A673 (cell line): ENCODE measurements at regions not wholly inside any gene's neighbourhood (a gene's known extent, or its start where the extent isn't known, plus 50 kb on each side); places are given as distances from the start of the nearest gene placed in this dataset.
A peak's percentile ranks its signal among the peaks of the same experiment; 100 is the strongest.

Source experiments
- BruUV-seq: library from RNA; stranded (reverse); fragments of 400-500 nt; replicated peaks from 2 replicates; lab custom pipeline; 2021; lab: Mats Ljungman, UMichigan
- CTCF ChIA-PET: fragments of 300-600 bp; sonication (Branson Sonifier 250); formaldehyde crosslinking; loops from one replicate; lab custom pipeline; 2022; ENCODE audit warnings: antibody characterized with exemption; lab: Charles Lee
- POLR2A ChIA-PET: fragments of 300-600 bp; sonication (Branson Sonifier 250); formaldehyde crosslinking; loops from one replicate; lab custom pipeline; 2022; ENCODE audit warnings: antibody characterized with exemption; ENCODE audit not compliant: low non-redundant PET; lab: Charles Lee
- DNase-seq: peaks from one replicate; pipeline ENCODE4 v3.0.0-alpha.2; 2015; ENCODE audit warnings: low spot score
- H3K27ac ChIP-seq: fragments of 200-600 bp; sonication (generic); 2 replicates; pipeline ENCODE4 v1.5.1; 2016; ENCODE audit warnings: mixed run types, low read depth, mild to moderate bottlenecking, mixed read lengths, antibody characterized with exemption, low read length; ENCODE audit not compliant: poor library complexity, severe bottlenecking
- H3K27me3 ChIP-seq: fragments of 200-600 bp; sonication (generic); replicated peaks from 2 replicates; pipeline ENCODE4 v1.6.1; 2017; ENCODE audit warnings: mixed run types, low read depth, mild to moderate bottlenecking, mixed read lengths, antibody characterized with exemption, low read length; ENCODE audit not compliant: insufficient read depth, poor library complexity
- H3K36me3 ChIP-seq: fragments of 200-600 bp; sonication (generic); 2 replicates; pipeline ENCODE4 v1.6.1; 2016; ENCODE audit warnings: mixed run types, mild to moderate bottlenecking, mixed read lengths, antibody characterized with exemption, low read length; ENCODE audit not compliant: insufficient read depth, poor library complexity, severe bottlenecking
- H3K4me1 ChIP-seq: fragments of 200-600 bp; sonication (generic); 2 replicates; pipeline ENCODE4 v1.6.1; 2017; ENCODE audit warnings: mixed run types, mild to moderate bottlenecking, mixed read lengths, antibody characterized with exemption, low read length; ENCODE audit not compliant: insufficient read depth, poor library complexity, severe bottlenecking
- H3K4me3 ChIP-seq: fragments of 200-600 bp; sonication (generic); 2 replicates; pipeline ENCODE4 v1.5.1; 2016; ENCODE audit warnings: low read depth, mixed run types, mild to moderate bottlenecking, mixed read lengths, low read length; ENCODE audit not compliant: poor library complexity, severe bottlenecking
- H3K9me3 ChIP-seq: fragments of 200-600 bp; sonication (generic); 2 replicates; pipeline ENCODE4 v1.6.1; 2016; ENCODE audit warnings: mixed run types, low read depth, mild to moderate bottlenecking, mixed read lengths, antibody characterized with exemption, low read length; ENCODE audit not compliant: poor library complexity, severe bottlenecking
- CTCF ChIP-seq: fragments of 300-800, 200-600 bp; sonication (generic); conservative IDR thresholded peaks from 2 replicates; pipeline ENCODE4 v1.5.1; 2017; ENCODE audit warnings: low read depth, mild to moderate bottlenecking, antibody characterized with exemption, low read length, moderate library complexity, mixed read lengths
- EZH2 ChIP-seq: fragments of 200-600 bp; sonication (generic); IDR thresholded peaks from 2 replicates; pipeline ENCODE4 v1.6.1; 2017; ENCODE audit warnings: borderline replicate concordance, low read depth, mild to moderate bottlenecking, mixed read lengths, antibody characterized with exemption, low read length; ENCODE audit not compliant: poor library complexity, severe bottlenecking
- intact Hi-C: fragments of 100-400 bp; cut with micrococcal nuclease; formaldehyde crosslinking; loops from one replicate; pipeline ENCODE4 v1.10.0; 2022; ENCODE audit not compliant: unreplicated experiment

- Histone ChIP-seq H3K4me1 (peaks cover 11% of the 10 kb centered on the region), H3K36me3 (no peaks in the 10 kb centered on the region), H3K9me3 (peaks cover 1% of the 10 kb centered on the region), H3K4me3 (no peak overlapping the region), H3K27me3 (no peaks in the 10 kb centered on the region), H3K27ac (no peak overlapping the region)
- no peak for DNase-seq
- no peak for TF ChIP-seq CTCF
- no peak for TF ChIP-seq EZH2
- POLR2A ChIA-PET, result no interaction called here
- CTCF ChIA-PET, result no interaction called here
- intact Hi-C loops, result no loop called here
- no TSS peak for BruUV-seq
Measured at GRCh38 chr11:45444796-45445195, 158.7 kb upstream of the SYT13 start.

GRCh38 chr11:45440111-45440510 is 154.0 kb upstream of the SYT13 start:
- intact Hi-C loops, result no loop called here
- Histone ChIP-seq H3K4me3 (no peak overlapping the region), H3K36me3 (no peaks in the 10 kb centered on the region), H3K27ac (no peak overlapping the region), H3K4me1 (peaks cover 13% of the 10 kb centered on the region), H3K27me3 (peaks cover 7% of the 10 kb centered on the region), H3K9me3 (peaks cover 10% of the 10 kb centered on the region)
- ChIA-PET CTCF (no interaction called here), POLR2A (no interaction called here)
- BruUV-seq, result no TSS peak
- TF ChIP-seq EZH2 (no peak), CTCF (no peak)
- DNase-seq, result peak; percentile 89

GRCh38 chr11:45436966-45437365 is 150.8 kb upstream of the SYT13 start:
- Histone ChIP-seq H3K9me3 (peaks cover 10% of the 10 kb centered on the region), H3K36me3 (no peaks in the 10 kb centered on the region), H3K27me3 (peaks cover 7% of the 10 kb centered on the region), H3K4me3 (no peak overlapping the region), H3K4me1 (peaks cover 13% of the 10 kb centered on the region), H3K27ac (no peak overlapping the region)
- DNase-seq, result no peak
- BruUV-seq, result no TSS peak
- TF ChIP-seq EZH2 (no peak), CTCF (no peak)
- intact Hi-C loops, result no loop called here
- POLR2A ChIA-PET, result no interaction called here
- CTCF ChIA-PET, result interaction anchor here (0.6 kb wide), 1 partner anchor 38 kb away, joined by 3 read pairs; no protein-coding TSS in a partner anchor
